H9 (cell line): ENCODE measurements at regions not wholly inside any gene's neighbourhood (a gene's known extent, or its start where the extent isn't known, plus 50 kb on each side); places are given as distances from the start of the nearest gene placed in this dataset.

Source experiments
- DNase-seq: peaks from one replicate; pipeline ENCODE4 v3.0.0-alpha.2; 2017
- H2AFZ ChIP-seq: one replicate; pipeline ENCODE4 v1.6.1; 2013; ENCODE audit warnings: mild to moderate bottlenecking, low read length, control low read depth, moderate library complexity
- H2AK5ac ChIP-seq: 2 replicates; pipeline ENCODE4 v1.6.1; 2013; ENCODE audit warnings: low read length, control low read depth, mixed read lengths; ENCODE audit not compliant: insufficient read length
- H2BK120ac ChIP-seq: one replicate; pipeline ENCODE4 v1.6.1; 2013; ENCODE audit warnings: low read depth, mild to moderate bottlenecking, low read length, control low read depth, inconsistent platforms; ENCODE audit not compliant: poor library complexity, severe bottlenecking
- H2BK12ac ChIP-seq: 2 replicates; pipeline ENCODE4 v1.6.1; 2013; ENCODE audit warnings: low read length, control low read depth, mixed read lengths, low read depth; ENCODE audit not compliant: insufficient read length
- H2BK15ac ChIP-seq: 2 replicates; pipeline ENCODE4 v1.6.1; 2013; ENCODE audit warnings: low read depth, low read length, control low read depth
- H2BK20ac ChIP-seq: one replicate; pipeline ENCODE4 v1.6.1; 2013; ENCODE audit warnings: low read depth, mild to moderate bottlenecking, low read length, control low read depth, inconsistent platforms; ENCODE audit not compliant: poor library complexity, severe bottlenecking
- H2BK5ac ChIP-seq: 2 replicates; pipeline ENCODE4 v1.6.1; 2013; ENCODE audit warnings: low read length, control low read depth, mixed read lengths; ENCODE audit not compliant: insufficient read length
- H3K14ac ChIP-seq: 2 replicates; pipeline ENCODE4 v1.6.1; 2013; ENCODE audit warnings: low read length, control low read depth; ENCODE audit not compliant: insufficient read depth
- H3K18ac ChIP-seq: 2 replicates; pipeline ENCODE4 v1.6.1; 2013; ENCODE audit warnings: low read depth, mild to moderate bottlenecking, mixed read lengths, low read length, control low read depth; ENCODE audit not compliant: insufficient read length
- H3K23ac ChIP-seq: 2 replicates; pipeline ENCODE4 v1.6.1; 2013; ENCODE audit warnings: low read length, control low read depth, mixed read lengths, low read depth; ENCODE audit not compliant: insufficient read length
- H3K23me2 ChIP-seq: 2 replicates; pipeline ENCODE4 v1.6.1; 2013; ENCODE audit warnings: low read depth, mild to moderate bottlenecking, mixed read lengths, low read length, control low read depth; ENCODE audit not compliant: insufficient read length, poor library complexity, severe bottlenecking
- H3K27ac ChIP-seq: 2 replicates; pipeline ENCODE4 v1.5.1; 2013; ENCODE audit warnings: low read length, control low read depth, mixed read lengths, low read depth; ENCODE audit not compliant: insufficient read length
- H3K27me3 ChIP-seq: 2 replicates; pipeline ENCODE4 v1.6.1; 2013; ENCODE audit warnings: low read length, control low read depth, inconsistent platforms; ENCODE audit not compliant: insufficient read depth
- H3K4ac ChIP-seq: 2 replicates; pipeline ENCODE4 v1.6.1; 2013; ENCODE audit warnings: low read depth, mild to moderate bottlenecking, control low read depth, inconsistent platforms, low read length, moderate library complexity
- H3K4me1 ChIP-seq: 2 replicates; pipeline ENCODE4 v1.6.1; 2013; ENCODE audit warnings: low read length, control low read depth, inconsistent platforms; ENCODE audit not compliant: insufficient read depth
- H3K4me2 ChIP-seq: 2 replicates; pipeline ENCODE4 v1.6.1; 2013; ENCODE audit warnings: low read length, control low read depth, mixed read lengths; ENCODE audit not compliant: insufficient read length, insufficient read depth
- H3K56ac ChIP-seq: 2 replicates; pipeline ENCODE4 v1.6.1; 2013; ENCODE audit warnings: low read depth, mild to moderate bottlenecking, mixed read lengths, low read length, control low read depth; ENCODE audit not compliant: insufficient read length
- H3K79me1 ChIP-seq: 2 replicates; pipeline ENCODE4 v1.6.1; 2013; ENCODE audit warnings: low read depth, mild to moderate bottlenecking, moderate library complexity, low read length, control low read depth, inconsistent platforms; ENCODE audit not compliant: insufficient read depth, poor library complexity, severe bottlenecking
- H3K79me2 ChIP-seq: 2 replicates; pipeline ENCODE4 v1.6.1; 2013; ENCODE audit warnings: low read length, control low read depth, inconsistent platforms; ENCODE audit not compliant: insufficient read depth
- H3K9ac ChIP-seq: 2 replicates; pipeline ENCODE4 v1.6.1; 2013; ENCODE audit warnings: low read length, control low read depth, mixed read lengths; ENCODE audit not compliant: insufficient read length; ENCODE audit errors: extremely low read depth
- H3K9me3 ChIP-seq: one replicate; pipeline ENCODE4 v1.6.1; 2013; ENCODE audit warnings: low read depth, low read length, inconsistent platforms; ENCODE audit not compliant: control insufficient read depth
- H3T11ph ChIP-seq: one replicate; pipeline ENCODE4 v1.6.1; 2013; ENCODE audit warnings: mild to moderate bottlenecking, low read length, control low read depth, inconsistent platforms
- H4K20me1 ChIP-seq: one replicate; pipeline ENCODE4 v1.6.1; 2013; ENCODE audit not compliant: control insufficient read depth, insufficient read length, insufficient read depth
- H4K5ac ChIP-seq: 2 replicates; pipeline ENCODE4 v1.6.1; 2013; ENCODE audit warnings: low read depth, mild to moderate bottlenecking, mixed read lengths, low read length, control low read depth; ENCODE audit not compliant: insufficient read length
- H4K8ac ChIP-seq: replicated peaks from 2 replicates; pipeline ENCODE4 v1.6.1; 2013; ENCODE audit warnings: low read length, control low read depth, mixed read lengths, low read depth; ENCODE audit not compliant: insufficient read length
- H4K91ac ChIP-seq: 2 replicates; pipeline ENCODE4 v1.6.1; 2013; ENCODE audit warnings: low read depth, mild to moderate bottlenecking, moderate library complexity, mixed read lengths, low read length, control low read depth; ENCODE audit not compliant: insufficient read length
- H3K27ac Mint-ChIP-seq, 3 experiments: 2 replicates in 2 of 3; 3 replicates in 1 of 3; pipeline ENCODE4 v1.8.0; 2020 to 2021; ENCODE audit warnings: mixed read lengths in 3 of 3, mild to moderate bottlenecking in 1 of 3, moderate library complexity in 1 of 3
- H3K27me3 Mint-ChIP-seq: 2 replicates; pipeline ENCODE4 v1.8.0; 2021; ENCODE audit warnings: low read depth, mild to moderate bottlenecking, moderate library complexity, mixed read lengths
- H3K36me3 Mint-ChIP-seq, 3 experiments: 2 replicates in 2 of 3; 3 replicates in 1 of 3; pipeline ENCODE4 v1.8.0; 2020 to 2021; ENCODE audit warnings: low read depth in 3 of 3, mixed read lengths in 3 of 3; ENCODE audit not compliant: insufficient read depth in 1 of 3
- H3K4me1 Mint-ChIP-seq, 2 experiments: 2 replicates each; pipeline ENCODE4 v1.8.0; 2020; ENCODE audit warnings: mixed read lengths in 2 of 2
- H3K4me3 Mint-ChIP-seq, 2 experiments: 2 replicates in 1 of 2; 3 replicates in 1 of 2; pipeline ENCODE4 v1.8.0; 2020 to 2021; ENCODE audit warnings: mild to moderate bottlenecking in 2 of 2, mixed read lengths in 2 of 2, moderate library complexity in 1 of 2
- H3K9me3 Mint-ChIP-seq, 2 experiments: 2 replicates in 1 of 2; 3 replicates in 1 of 2; pipeline ENCODE4 v1.8.0; 2020; ENCODE audit warnings: mild to moderate bottlenecking in 2 of 2, mixed read lengths in 2 of 2, moderate library complexity in 1 of 2
- WGBS: extraction: QIAGEN DNeasy Blood & Tissue Kit; methylation state at CpG from one replicate; pipeline ENCODE4 v1.1.7; 2013; ENCODE audit warnings: missing lambda C conversion rate, low lambda C conversion rate, mixed read lengths; ENCODE audit not compliant: insufficient read length; ENCODE audit errors: extremely low coverage; 5-methylcytosine and 5-hydroxymethylcytosine counted together
- TF ChIP-seq, protein P1 (sequence below): fragments of 200-600 bp; sonication (generic); conservative IDR thresholded peaks from 3 replicates; pipeline ENCODE4 v1.8.0; 2021; ENCODE audit warnings: antibody characterized with exemption, mild to moderate bottlenecking

- DNase-seq = no peak
- peaks cover 8% of the 10 kb centered on the region; the same call in 1 of the 2 replicates for H3K4me1 ChIP-seq
- no CpG with 5 or more reads among the region's 9 CpGs for WGBS
- H3K56ac ChIP-seq = no peak overlapping the region
- H3K27me3 Mint-ChIP-seq = peaks cover 31% of the 10 kb centered on the region
- no peaks in the 10 kb centered on the region for H3K23me2 ChIP-seq
- H3K23ac ChIP-seq = no peak overlapping the region
- H4K5ac ChIP-seq = no peak overlapping the region
- no peak overlapping the region for H2BK5ac ChIP-seq
- peaks cover 45 to 48% of the 10 kb centered on the region in 2 experiments for H3K4me1 Mint-ChIP-seq
- no peaks in the 10 kb centered on the region for H3K79me2 ChIP-seq
- no peak overlapping the region for H3K14ac ChIP-seq
- H2BK120ac ChIP-seq = no peak overlapping the region
- no peak overlapping the region for H3K27ac Mint-ChIP-seq
- H3K9me3 ChIP-seq = no peaks in the 10 kb centered on the region
- H2BK12ac ChIP-seq = no peak overlapping the region
- no peaks in the 10 kb centered on the region for H3K79me1 ChIP-seq
- no peaks in the 10 kb centered on the region for H4K20me1 ChIP-seq
- H3K18ac ChIP-seq = no peak overlapping the region
- H3K9ac ChIP-seq = no peak overlapping the region
- H2BK15ac ChIP-seq = no peak overlapping the region
- H2AK5ac ChIP-seq = no peak overlapping the region
- no peaks in the 10 kb centered on the region for H3K36me3 Mint-ChIP-seq
- no peak overlapping the region for H4K91ac ChIP-seq
- H3K9me3 Mint-ChIP-seq = no peaks in the 10 kb centered on the region
- H3K4ac ChIP-seq = no peak overlapping the region
- H2AFZ ChIP-seq = no peak overlapping the region
- TF ChIP-seq, protein P1, sequence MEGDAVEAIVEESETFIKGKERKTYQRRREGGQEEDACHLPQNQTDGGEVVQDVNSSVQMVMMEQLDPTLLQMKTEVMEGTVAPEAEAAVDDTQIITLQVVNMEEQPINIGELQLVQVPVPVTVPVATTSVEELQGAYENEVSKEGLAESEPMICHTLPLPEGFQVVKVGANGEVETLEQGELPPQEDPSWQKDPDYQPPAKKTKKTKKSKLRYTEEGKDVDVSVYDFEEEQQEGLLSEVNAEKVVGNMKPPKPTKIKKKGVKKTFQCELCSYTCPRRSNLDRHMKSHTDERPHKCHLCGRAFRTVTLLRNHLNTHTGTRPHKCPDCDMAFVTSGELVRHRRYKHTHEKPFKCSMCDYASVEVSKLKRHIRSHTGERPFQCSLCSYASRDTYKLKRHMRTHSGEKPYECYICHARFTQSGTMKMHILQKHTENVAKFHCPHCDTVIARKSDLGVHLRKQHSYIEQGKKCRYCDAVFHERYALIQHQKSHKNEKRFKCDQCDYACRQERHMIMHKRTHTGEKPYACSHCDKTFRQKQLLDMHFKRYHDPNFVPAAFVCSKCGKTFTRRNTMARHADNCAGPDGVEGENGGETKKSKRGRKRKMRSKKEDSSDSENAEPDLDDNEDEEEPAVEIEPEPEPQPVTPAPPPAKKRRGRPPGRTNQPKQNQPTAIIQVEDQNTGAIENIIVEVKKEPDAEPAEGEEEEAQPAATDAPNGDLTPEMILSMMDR = no peak
- H3K4me2 ChIP-seq = no peak overlapping the region
- no peak overlapping the region for H2BK20ac ChIP-seq
- no peak overlapping the region for H3K4me3 Mint-ChIP-seq
- H3K27me3 ChIP-seq = no peaks in the 10 kb centered on the region
- H3T11ph ChIP-seq = no peak overlapping the region
- H4K8ac ChIP-seq = no peak overlapping the region
- no peak overlapping the region for H3K27ac ChIP-seq
Measured at GRCh38 chr15:69914040-69914439, 183.7 kb downstream of the TLE3 start.
